BLaER1 treated with 17β-estradiol and CSF1 and Interleukin-3, amounts not matched to agents 10 nM and 100 nM (cell line): ENCODE measurements at regions not wholly inside any gene's neighbourhood (a gene's known extent, or its start where the extent isn't known, plus 50 kb on each side); places are given as distances from the start of the nearest gene placed in this dataset.

Experiments
- H3K27ac ChIP-seq, 11 experiments: shearing (Covaris generic); formaldehyde crosslinking; 2 replicates each; pipeline ENCODE4 v1.8.1; 2022
- H3K27me3 ChIP-seq, 11 experiments: shearing (Covaris generic); formaldehyde crosslinking; 2 replicates each; pipeline ENCODE4 v1.8.1; 2022
- H3K36me3 ChIP-seq, 11 experiments: shearing (Covaris generic); formaldehyde crosslinking; 2 replicates each; pipeline ENCODE4 v1.8.1; 2022
- H3K4me1 ChIP-seq, 10 experiments: shearing (Covaris generic); formaldehyde crosslinking; 2 replicates each; pipeline ENCODE4 v1.8.1; 2022
- H3K4me2 ChIP-seq, 11 experiments: shearing (Covaris generic); formaldehyde crosslinking; 2 replicates each; pipeline ENCODE4 v1.8.1; 2022
- H3K4me3 ChIP-seq, 10 experiments: shearing (Covaris generic); formaldehyde crosslinking; 2 replicates each; pipeline ENCODE4 v1.8.1; 2022
- H3K9ac ChIP-seq, 11 experiments: shearing (Covaris generic); formaldehyde crosslinking; 2 replicates each; pipeline ENCODE4 v1.8.1; 2022
- H3K9me3 ChIP-seq, 11 experiments: shearing (Covaris generic); formaldehyde crosslinking; replicated peaks in 1 of 11; 2 replicates each; pipeline ENCODE4 v1.8.1; 2022
- H4K20me1 ChIP-seq, 11 experiments: shearing (Covaris generic); formaldehyde crosslinking; 2 replicates each; pipeline ENCODE4 v1.8.1; 2022
- Cebpa-rat ChIP-seq, 11 experiments: shearing (Covaris generic); IDR thresholded peaks; 2 replicates each; pipeline ENCODE4 v1.8.1; 2022

GRCh38 chr21:28832013-28832714 lies 160.5 kb downstream of the LTN1 start:
- Histone ChIP-seq H3K4me3 (no peak overlapping the region), H3K9ac (no peak overlapping the region), H3K27ac (no peak overlapping the region), H3K4me1 (peaks cover 0 to 5% (median 2%) of the 10 kb centered on the region in 10 experiments; a peak in 5 of 20 replicates), H3K4me2 (peak overlapping the region in 2 of 11 experiments; percentile 7 to 18; a peak in 1 of 22 replicates), H3K9me3 (0 out of 22 replicates have a peak, but pooled peaks cover 0 to 6% (median 0%) of the 10 kb centered on the region in 11 experiments), H3K27me3 (no peaks in the 10 kb centered on the region), H3K36me3 (no peaks in the 10 kb centered on the region), H4K20me1 (no peaks in the 10 kb centered on the region)
- TF ChIP-seq Cebpa-rat (IDR thresholded peaks at IDR 0.05), result no peak

DNA sequence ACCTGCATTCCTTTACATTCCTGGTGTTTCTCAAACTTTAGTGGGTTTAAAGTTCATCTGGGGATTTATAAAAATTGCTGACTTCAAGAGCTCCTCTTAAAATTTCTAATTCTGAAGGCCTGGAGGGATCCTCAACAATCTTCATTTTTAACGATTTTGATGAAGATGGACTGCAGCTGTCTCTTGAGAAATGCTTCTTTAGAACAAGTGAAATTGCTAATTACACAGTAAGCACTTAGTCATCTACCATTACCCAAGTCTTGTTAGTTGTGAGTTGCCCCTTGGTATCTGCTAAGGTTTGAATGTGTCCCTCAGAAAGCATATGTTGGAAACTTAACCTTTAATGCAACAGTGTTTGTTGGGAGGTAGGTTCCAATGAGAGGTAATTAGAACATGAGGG lies 163.7 kb downstream of the LTN1 start:
- Histone ChIP-seq H3K9ac (no peak overlapping the region), H3K27me3 (no peaks in the 10 kb centered on the region)
- no peak for TF ChIP-seq Cebpa-rat (IDR thresholded peaks at IDR 0.05)

DNA sequence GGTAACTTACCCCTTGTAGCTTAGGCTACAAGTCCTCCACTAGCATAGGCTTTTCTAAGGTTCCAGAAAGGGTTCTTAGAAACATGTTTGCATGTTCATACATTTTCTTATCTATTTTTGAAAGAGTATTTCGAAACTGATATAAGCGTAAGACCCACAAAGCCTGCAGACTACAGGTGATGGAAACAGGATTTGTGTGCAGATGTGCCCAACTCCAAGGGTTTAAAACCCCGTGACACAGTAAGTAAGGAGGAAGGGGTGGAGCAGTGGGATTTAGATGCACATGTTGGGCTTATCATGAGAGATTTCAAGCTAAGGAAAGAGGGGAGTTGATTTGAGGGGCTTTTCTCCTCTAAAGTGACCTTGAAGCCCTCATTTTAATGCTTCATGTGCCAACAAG lies 164.7 kb downstream of the LTN1 start:
- no peaks in the 10 kb centered on the region for H3K27me3 ChIP-seq
- no peak overlapping the region for H3K4me3 ChIP-seq
- no peaks in the 10 kb centered on the region for H3K36me3 ChIP-seq
- H3K27ac ChIP-seq, result no peak overlapping the region
- H3K9me3 ChIP-seq, result no peaks in the 10 kb centered on the region
- no peak for TF ChIP-seq Cebpa-rat (IDR thresholded peaks at IDR 0.05)
- no peaks in the 10 kb centered on the region for H4K20me1 ChIP-seq
- H3K4me1 ChIP-seq, result peaks cover 0 to 5% (median 2%) of the 10 kb centered on the region in 10 experiments; a peak in 5 of 20 replicates
- H3K9ac ChIP-seq, result no peak overlapping the region
- H3K4me2 ChIP-seq, result no peak overlapping the region

More for the DNA sequence above, 163.7 kb downstream of the LTN1 start:
- no peak overlapping the region for H3K27ac ChIP-seq
- H4K20me1 ChIP-seq, result no peaks in the 10 kb centered on the region
- no peak overlapping the region for H3K4me2 ChIP-seq
- H3K4me3 ChIP-seq, result no peak overlapping the region
- no peaks in the 10 kb centered on the region for H3K9me3 ChIP-seq
- peaks cover 0 to 5% (median 2%) of the 10 kb centered on the region in 10 experiments; a peak in 5 of 20 replicates for H3K4me1 ChIP-seq
- H3K36me3 ChIP-seq, result no peaks in the 10 kb centered on the region

GRCh38 chr21:28827422-28827821 lies 165.3 kb downstream of the LTN1 start:
- Histone ChIP-seq H3K9me3 (no peaks in the 10 kb centered on the region), H3K27me3 (no peaks in the 10 kb centered on the region), H4K20me1 (no peaks in the 10 kb centered on the region), H3K9ac (no peak overlapping the region), H3K4me3 (no peak overlapping the region), H3K4me1 (peaks cover 0 to 5% (median 2%) of the 10 kb centered on the region in 10 experiments; a peak in 5 of 20 replicates), H3K4me2 (no peak overlapping the region), H3K27ac (no peak overlapping the region), H3K36me3 (no peaks in the 10 kb centered on the region)
- no peak for TF ChIP-seq Cebpa-rat (IDR thresholded peaks at IDR 0.05)

GRCh38 chr21:28826569-28826968 lies 166.1 kb downstream of the LTN1 start:
- Histone ChIP-seq H3K4me1 (peaks cover 0 to 5% (median 0%) of the 10 kb centered on the region in 10 experiments; a peak in 1 of 20 replicates), H3K27me3 (no peaks in the 10 kb centered on the region), H3K4me3 (no peak overlapping the region), H3K9me3 (no peaks in the 10 kb centered on the region), H3K4me2 (no peak overlapping the region), H3K27ac (no peak overlapping the region), H4K20me1 (no peaks in the 10 kb centered on the region), H3K36me3 (no peaks in the 10 kb centered on the region), H3K9ac (no peak overlapping the region)
- TF ChIP-seq Cebpa-rat (IDR thresholded peaks at IDR 0.05), result no peak

DNA sequence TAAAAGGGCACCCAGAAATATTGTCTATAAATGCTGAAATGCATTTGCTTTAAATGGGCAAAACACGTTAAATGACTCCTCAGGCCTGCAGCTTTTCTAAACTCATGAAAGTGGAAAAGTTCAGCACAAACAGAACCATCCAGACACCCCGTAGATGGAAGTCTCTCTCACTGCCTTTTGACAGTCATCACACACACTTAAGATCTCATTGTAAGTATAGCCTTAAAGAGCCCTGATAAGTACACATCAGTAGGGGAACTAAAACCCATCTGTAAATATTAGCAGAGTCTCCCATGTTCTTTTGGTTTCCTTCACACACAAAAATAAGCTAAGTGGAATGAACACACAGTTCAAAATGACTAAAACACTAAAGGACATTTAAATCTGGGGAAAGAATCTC lies 166.7 kb downstream of the LTN1 start:
- H4K20me1 ChIP-seq, result no peaks in the 10 kb centered on the region

GRCh38 chr21:28823429-28823828 lies 169.2 kb downstream of the LTN1 start:
- no peaks in the 10 kb centered on the region for H3K27me3 ChIP-seq
- no peaks in the 10 kb centered on the region for H3K9me3 ChIP-seq
- peaks cover 0 to 5% (median 0%) of the 10 kb centered on the region in 10 experiments; a peak in 1 of 20 replicates for H3K4me1 ChIP-seq
- no peak for TF ChIP-seq Cebpa-rat (IDR thresholded peaks at IDR 0.05)
- H3K36me3 ChIP-seq, result no peaks in the 10 kb centered on the region
- no peak overlapping the region for H3K27ac ChIP-seq
- H3K4me2 ChIP-seq, result no peak overlapping the region
- H3K4me3 ChIP-seq, result no peak overlapping the region
- no peaks in the 10 kb centered on the region for H4K20me1 ChIP-seq
- no peak overlapping the region for H3K9ac ChIP-seq

More for the DNA sequence above, 166.7 kb downstream of the LTN1 start:
- Histone ChIP-seq H3K9me3 (no peaks in the 10 kb centered on the region), H3K27ac (no peak overlapping the region), H3K27me3 (no peaks in the 10 kb centered on the region), H3K9ac (no peak overlapping the region), H3K36me3 (no peaks in the 10 kb centered on the region), H3K4me2 (no peak overlapping the region), H3K4me3 (no peak overlapping the region), H3K4me1 (peaks cover 0 to 5% (median 0%) of the 10 kb centered on the region in 10 experiments; a peak in 1 of 20 replicates)
- no peak for TF ChIP-seq Cebpa-rat (IDR thresholded peaks at IDR 0.05)

DNA sequence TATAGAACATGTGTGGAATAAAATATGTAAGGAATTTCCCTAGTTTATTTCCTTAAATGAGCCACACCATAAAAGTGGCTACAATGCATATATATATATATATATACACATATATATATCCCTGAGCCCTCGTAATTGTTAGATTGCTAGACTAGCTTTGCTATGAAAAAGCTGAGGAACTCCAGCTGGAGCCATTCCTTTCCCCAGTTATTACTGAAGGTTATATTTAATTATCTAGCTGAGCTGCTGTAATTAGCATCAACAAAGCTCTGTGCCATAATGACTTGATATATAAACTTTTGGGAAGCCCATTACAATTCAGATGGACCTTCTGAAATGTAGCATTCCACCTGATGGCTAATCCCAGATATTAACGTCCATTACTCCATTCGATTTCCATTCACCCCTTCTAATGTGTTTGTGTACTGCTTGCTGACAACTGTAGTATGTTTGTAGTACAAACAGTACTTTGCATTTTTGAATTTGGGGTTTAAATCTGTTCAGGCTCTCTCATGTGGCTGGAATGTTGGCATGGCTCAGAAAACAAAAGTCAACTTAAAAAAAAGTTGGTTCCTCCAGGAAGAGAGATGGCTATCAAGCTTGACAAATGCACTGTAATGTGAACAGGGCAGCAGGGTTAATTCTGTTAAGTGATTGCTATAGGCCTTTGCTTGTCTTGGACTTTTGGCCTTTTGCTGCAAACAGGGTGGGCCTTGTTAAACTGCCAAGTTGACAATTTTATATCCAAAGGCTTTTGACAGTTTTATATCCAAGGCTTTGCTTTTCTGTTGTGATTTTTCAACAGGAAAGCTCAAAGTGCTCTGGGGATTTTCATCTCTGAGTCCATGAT lies 170.0 kb downstream of the LTN1 start:
- TF ChIP-seq Cebpa-rat (IDR thresholded peaks at IDR 0.05), result no peak
- Histone ChIP-seq H3K36me3 (no peaks in the 10 kb centered on the region), H3K4me1 (0 out of 20 replicates have a peak, but pooled peaks cover 0 to under 1% (median 0%) of the 10 kb centered on the region in 10 experiments), H3K9ac (no peak overlapping the region), H3K4me3 (no peak overlapping the region), H3K9me3 (no peaks in the 10 kb centered on the region), H4K20me1 (no peaks in the 10 kb centered on the region), H3K27ac (no peak overlapping the region), H3K27me3 (no peaks in the 10 kb centered on the region), H3K4me2 (no peak overlapping the region)

DNA sequence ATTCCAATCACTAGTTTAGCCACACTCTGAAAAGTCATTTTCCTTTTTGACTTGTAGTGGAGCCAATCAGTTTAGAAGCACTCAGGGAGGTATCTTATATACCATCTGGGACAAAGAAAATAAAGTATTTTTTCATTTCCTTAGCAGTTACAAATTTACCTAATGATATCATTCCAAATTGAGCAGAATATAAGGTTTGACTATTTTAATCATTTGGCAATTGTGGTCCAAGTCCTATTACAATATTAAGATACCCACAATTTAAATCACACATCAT lies 170.6 kb downstream of the LTN1 start:
- Histone ChIP-seq H4K20me1 (no peaks in the 10 kb centered on the region), H3K4me2 (no peak overlapping the region), H3K36me3 (no peaks in the 10 kb centered on the region), H3K27me3 (no peaks in the 10 kb centered on the region), H3K9me3 (no peaks in the 10 kb centered on the region), H3K9ac (no peak overlapping the region), H3K4me1 (no peaks in the 10 kb centered on the region), H3K4me3 (no peak overlapping the region), H3K27ac (no peak overlapping the region)
- TF ChIP-seq Cebpa-rat (IDR thresholded peaks at IDR 0.05), result no peak
